ENCODE measurements at regions not wholly inside any gene's neighbourhood (a gene's known extent, or its start where the extent isn't known, plus 50 kb on each side); places are given as distances from the start of the nearest gene placed in this dataset.

DNA sequence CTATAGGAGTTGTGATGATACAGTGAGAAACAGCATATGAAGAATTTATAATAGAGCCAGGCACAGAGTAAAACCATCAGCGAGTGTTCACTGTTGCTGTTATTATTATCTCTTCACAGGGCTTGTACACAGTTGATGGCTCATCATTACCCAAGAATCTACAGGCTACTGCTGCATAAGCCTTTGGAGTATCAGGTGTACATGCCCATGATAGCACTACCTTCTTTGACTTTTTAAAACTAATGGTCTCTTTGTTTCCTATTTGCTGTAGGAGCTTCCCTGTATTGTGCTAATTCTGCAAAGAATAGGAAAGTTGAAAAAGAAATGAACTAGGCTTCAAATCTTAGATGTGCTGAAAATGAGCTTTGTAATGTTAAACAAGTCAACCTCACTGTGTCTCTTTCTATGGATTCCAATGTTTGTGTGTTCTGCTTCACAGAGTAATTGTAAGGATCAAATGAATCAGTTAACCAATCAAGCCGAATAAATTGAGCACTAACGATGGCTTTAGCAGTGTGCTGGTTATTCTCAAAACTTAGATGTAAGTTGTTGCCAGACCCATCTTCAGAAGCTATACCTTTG is 138.8 kb downstream of the TUSC7 start:
- DNase-seq (ENCODE audit: low read depth in 2 of 3, low spot score in 2 of 3) = no peak

DNA sequence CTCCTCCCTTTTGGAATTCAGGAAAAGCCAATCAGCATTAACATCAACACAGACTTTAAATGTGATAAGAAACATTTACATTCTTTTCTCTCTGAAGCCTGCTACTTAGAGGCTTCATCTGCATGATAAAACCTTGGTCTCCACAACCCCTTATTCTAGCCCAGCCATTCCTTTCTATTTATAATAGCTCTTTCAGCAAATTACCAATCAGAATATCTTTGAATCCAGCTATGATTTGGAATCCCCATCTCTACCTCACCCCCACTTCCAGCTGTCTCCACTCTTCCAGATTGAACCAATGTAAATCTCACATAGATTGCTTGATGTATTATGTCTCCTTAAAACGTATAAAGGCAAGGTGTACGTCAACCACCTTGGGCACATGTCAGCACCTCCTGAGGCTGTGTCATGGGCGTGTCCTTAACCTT is 139.7 kb downstream of the TUSC7 start:
- no peak for DNase-seq (ENCODE audit: low read depth in 2 of 3, low spot score in 2 of 3)

DNA sequence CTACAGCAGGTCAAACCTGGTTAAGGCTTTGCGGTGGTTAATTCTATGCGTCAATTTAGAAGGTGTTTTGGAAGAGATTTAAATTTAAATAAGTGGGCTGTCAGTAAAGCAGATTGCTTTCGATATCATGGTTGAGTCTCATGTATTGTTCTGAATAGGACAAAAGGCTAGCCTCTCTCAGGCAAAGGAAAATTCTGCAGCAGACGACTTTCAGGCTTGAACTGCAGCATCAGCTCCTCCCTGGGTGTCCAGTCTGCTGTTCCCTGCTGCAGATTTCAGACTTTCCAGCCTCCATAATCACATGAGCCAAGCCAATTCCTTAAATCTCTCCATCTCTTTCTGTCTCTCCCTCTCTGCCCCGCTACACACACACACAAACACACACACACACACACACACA is 143.2 kb downstream of the TUSC7 start:
- DNase-seq (ENCODE audit: low read depth in 2 of 3, low spot score in 2 of 3) = no peak

DNA sequence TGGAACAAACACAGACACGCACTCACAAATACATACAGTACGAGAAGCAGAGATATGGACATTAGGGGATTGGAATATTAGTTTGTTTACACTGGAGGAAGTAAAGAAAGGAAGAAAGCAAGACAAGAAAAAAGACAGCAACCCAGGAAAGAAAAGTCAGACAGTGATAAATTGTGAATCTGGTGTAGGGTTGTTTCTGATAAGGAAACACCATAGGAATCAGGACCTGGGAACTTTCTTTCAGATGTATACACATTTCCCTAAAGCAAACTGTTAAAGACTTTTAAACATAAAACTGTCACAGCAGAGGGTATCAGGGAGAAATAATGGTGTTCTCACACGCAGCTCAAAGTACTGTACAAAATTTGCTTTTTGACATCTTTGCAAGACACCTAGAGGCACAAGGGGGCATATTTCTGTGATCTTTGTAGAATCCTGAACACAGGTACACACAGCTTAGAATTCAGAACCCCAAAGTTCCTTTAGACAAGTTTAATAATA is 153.7 kb downstream of the TUSC7 start:
- no peak for DNase-seq (ENCODE audit: low read depth in 2 of 3, low spot score in 2 of 3)

DNA sequence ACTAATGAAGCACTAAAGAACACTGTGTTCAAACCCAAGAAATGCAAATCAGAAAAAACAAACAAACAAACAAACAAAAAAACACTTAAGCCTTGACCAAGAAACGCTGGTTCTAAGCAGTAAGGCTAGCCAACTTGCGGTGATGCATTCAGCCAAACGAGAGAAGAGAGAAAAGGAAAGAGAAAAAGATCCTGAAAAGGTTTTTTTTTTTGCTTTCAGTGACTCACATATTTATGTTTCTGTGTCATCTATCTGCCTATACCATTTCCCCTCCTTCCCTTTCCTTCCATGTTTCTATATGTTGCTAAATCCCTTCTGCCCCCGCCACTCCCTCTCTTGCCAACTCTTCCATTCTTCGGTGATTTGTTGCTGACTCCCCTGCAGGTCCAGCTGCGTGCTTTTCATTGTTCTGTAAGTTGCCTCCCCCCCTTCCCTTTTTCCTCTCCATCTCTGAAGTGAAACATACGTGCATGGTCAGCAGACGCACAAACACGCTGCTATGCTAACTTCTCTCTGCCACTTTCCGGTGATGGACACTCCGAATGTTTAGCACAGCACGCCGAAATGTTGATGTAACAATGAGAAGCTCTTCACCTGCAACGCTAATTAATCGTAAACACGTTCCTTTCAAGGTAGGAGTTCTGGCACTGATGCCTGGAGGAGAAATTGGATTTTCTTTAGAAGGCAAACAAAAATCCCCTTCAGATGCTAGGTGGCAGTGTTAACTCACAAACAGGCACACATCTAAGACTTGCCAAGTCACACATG is 154.4 kb downstream of the TUSC7 start:
- no peak for DNase-seq (ENCODE audit: low read depth in 2 of 3, low spot score in 2 of 3)

DNA sequence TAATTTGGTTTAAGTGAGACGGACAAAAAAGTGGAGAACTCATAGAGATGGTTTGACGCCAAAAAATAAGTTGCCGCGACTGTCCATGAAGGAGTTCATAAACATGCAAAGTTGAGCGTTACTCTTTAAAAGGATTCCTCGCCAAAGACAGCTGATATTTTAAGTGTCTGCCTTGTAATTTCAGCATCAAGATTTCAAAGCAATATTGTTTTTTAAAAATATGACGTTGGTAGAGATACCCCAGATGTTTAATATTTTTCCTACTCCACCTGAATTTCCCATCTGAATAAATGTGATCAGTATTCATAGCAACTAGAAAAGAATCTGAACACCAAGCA is 155.0 kb downstream of the TUSC7 start:
- DNase-seq (ENCODE audit: low read depth in 2 of 3, low spot score in 2 of 3) = no peak

DNA sequence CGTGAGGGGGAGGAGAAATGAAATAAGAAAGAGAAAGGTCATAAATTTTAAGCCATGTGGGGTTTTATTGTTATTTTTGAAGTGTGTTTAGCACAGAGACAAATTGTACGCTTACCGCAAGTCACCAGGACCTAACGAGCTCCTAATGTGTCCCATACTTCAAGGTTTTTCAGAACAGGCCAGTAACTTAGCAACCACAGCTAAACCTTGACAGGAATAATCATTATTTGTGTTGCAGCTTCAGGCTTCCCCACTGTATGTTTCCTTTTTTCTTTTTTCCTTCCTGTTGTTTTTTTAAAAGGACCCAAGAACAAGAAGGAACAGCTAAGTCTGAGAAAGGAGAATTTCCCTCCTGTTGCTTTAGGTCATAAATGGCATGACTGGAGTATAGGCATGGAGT is 160.8 kb downstream of the TUSC7 start:
- no peak for DNase-seq (ENCODE audit: low read depth in 2 of 3, low spot score in 2 of 3)

DNA sequence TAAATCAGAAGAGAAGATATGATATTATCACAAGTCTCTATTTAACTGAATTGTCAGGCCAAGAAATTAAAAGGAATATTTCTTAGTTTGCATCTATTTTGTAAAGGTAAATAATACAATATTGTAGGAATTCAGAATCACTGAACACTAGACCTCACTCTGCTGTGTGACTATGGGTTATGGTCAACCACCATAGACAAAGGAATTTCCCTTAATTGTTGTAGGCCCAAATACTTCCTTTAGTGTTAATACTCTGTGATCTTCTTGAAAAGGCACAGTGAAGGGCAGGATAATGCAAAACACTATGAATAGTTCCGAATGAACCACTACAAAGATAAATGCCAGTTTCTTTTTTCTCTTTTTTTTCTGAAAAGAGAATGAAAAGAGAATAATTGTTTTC is 162.3 kb downstream of the TUSC7 start:
- DNase-seq (ENCODE audit: low read depth in 2 of 3, low spot score in 2 of 3) = no peak

DNA sequence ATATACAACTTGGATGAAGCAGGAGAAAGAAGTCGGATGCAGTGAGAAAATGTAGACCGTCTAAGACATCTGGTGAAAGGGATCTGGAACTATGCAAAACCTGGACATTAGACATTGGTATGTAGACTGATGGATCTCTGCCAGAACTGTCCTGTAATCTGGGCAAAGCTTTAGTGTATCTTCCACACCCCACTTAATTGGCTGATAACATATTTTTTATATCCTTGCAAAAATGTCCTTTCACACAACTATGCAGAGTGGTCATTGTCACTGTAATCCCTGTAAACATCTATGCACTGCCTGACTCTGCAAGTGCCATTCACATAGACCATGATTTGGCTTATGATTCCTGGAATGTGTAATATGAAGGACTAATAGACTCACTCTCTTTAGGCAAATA is 163.1 kb downstream of the TUSC7 start:
- no peak for DNase-seq (ENCODE audit: low read depth in 2 of 3, low spot score in 2 of 3)

DNA sequence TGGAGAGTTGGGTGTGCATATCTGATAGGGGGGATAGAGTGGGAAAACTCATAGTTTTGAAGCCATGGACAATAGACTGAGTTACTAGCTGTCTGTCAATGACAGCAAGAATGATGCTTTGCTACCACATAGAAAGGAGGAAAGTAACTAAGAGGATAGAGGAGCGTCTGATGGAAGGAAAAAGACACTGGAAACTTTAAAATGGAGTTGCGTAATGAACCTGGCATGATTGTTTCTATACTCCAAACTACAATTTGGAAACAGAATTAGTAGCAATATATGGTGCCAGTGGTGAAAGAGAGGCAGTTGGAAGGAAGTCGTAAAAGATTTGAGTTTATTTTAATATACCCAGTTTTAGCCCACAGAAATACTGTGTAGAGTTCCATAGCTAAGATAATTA is 163.6 kb downstream of the TUSC7 start:
- DNase-seq (ENCODE audit: low read depth in 2 of 3, low spot score in 2 of 3) = no peak

DNA sequence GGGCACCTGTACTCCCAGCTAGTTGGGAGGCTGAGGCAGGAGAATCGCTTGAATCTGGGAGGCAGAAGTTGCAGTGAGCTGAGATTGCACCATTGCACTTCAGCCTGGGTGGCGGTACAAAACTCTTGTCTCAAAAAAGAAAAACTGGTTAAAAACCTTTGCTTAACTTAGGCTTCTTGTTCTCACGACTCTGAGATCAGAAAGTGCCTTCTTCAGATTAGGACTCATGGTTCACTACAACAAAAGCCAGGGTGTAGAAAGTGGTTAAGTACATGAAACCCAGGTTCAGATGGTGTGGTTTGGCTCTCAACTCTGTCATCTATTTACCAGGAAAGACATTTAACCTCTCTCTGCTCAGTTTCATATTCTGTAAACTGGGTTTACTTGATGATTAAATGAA is 168.4 kb downstream of the TUSC7 start:
- DNase-seq (ENCODE audit: low read depth in 2 of 3, low spot score in 2 of 3) = no peak

DNA sequence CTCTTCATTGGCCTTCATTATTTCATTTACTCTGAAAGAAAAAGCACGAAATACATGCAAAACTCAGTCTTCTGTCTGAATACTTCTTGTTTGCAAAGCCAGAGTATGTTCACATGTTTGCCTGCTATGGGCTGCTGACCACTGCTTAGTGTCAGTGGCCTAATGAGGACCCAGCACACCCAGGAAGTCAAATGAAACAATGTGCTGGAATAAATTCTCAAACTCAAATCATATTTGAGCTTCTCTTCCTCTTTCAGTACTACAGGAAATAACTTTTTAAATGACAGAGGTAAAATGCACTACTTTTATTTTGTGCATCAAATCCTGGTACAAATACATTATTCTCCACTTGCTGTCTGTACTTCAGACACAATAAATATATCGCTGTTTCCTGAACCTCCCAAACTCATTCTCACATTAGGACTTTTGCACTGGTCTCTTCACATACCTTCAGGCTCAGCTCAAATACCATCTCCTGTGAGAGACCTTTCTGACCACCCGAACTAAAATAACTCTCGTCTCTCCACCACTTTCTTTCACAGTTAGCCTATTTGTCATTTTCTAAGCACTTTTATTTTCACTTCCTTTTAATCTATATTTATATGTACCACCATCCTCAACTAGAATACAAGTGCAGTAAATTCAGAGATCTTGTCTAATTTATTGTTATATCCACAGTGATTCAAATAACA is 176.8 kb downstream of the TUSC7 start:
- DNase-seq (ENCODE audit: low read depth in 2 of 3, low spot score in 2 of 3) = no peak

DNA sequence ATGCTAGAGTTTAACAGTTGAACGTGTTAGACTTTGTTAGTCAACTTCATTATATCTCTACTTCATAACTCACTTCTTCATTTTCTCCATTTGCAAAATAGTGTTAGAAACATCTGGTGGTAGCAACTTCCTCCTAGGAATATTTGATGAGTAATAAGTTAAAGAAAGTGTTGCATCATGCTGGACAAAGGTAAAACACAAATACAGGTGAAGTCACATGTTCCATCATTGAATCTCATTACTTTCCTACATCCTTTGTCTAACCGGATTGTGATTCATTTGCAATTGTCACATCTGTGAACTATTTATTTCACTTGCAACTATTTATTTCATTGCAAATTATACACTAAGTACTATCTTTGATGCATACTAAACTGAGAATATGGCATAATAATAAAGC is 186.5 kb downstream of the TUSC7 start:
- no peak for DNase-seq (ENCODE audit: low read depth in 2 of 3, low spot score in 2 of 3)

DNA sequence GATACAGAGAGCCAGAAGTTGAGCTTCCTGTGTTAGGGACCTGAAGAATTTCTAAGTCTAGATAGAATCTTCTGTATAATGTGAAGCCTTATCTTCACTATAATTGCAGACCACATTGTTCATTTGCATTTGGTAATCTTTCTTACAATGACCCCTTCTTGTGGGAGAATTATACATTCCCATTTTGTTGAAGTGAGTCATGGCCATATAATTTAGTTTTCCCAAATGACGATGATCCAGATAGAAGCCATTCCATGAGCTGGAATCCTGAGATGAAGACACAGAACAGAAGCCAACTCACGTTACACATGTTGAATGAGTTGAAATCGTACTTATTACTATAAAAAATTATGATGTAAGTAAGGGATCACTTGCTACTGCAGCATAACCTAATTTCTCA is 187.8 kb downstream of the TUSC7 start:
- DNase-seq (ENCODE audit: low read depth in 2 of 3, low spot score in 2 of 3) = no peak

DNA sequence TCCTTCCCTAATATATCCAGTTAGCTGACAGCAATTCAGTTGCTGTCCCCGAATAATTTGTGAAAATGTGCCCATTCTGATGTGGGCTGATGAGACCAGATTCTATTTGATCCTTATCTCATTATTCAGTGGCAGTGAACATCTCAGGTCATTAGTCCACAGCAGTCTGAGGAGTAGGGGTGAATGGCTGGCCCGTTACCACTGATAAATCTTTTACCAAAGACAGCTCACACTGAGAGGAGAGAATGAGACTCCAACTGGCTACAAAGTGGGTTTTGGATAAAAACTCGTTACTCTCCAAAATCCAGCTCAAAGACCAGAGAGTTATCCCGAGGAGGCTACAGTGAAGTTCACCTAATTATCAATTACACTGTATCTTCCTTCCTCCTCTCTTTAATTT is 189.7 kb downstream of the TUSC7 start:
- no peak for DNase-seq (ENCODE audit: low read depth in 2 of 3, low spot score in 2 of 3)

DNA sequence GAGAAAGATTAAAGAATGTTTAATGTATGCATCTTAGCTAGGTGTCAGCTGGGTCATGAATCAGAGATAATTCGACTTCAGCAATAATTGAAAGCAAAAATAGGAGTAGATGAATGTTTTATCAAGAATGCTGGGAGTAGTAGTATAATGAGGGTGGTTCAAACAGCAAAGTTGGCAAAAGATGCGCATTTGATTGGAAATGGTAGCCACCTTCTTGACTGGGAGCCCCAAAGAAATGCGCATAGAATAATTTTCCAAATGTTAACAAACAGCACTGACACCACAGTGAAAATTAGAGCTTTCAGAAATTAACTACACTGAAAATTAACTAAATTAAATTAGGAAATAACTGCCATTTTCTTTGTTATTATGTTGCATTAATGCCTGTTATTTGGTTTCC is 195.8 kb downstream of the TUSC7 start:
- DNase-seq (ENCODE audit: low read depth in 2 of 3, low spot score in 2 of 3) = no peak

DNA sequence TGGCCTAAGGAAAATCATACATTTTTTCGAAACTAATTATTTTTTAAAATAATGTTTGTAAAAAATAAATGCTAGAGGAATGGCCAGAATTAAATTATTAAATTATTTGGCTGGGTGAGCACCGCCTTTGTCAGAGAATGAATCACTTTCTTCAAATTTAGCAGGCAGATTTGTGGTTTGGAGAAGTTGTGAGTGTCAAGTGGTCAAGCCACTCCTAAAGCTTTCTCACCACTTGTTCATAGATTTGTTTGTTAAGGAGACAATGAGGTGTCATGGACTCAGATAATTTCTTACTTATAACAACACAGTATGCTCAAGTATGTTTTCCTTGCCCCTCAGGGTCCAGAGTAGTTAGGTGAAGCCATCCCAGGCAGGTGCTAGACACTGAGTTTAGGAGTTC is 196.2 kb downstream of the TUSC7 start:
- DNase-seq (ENCODE audit: low read depth in 2 of 3, low spot score in 2 of 3) = no peak

DNA sequence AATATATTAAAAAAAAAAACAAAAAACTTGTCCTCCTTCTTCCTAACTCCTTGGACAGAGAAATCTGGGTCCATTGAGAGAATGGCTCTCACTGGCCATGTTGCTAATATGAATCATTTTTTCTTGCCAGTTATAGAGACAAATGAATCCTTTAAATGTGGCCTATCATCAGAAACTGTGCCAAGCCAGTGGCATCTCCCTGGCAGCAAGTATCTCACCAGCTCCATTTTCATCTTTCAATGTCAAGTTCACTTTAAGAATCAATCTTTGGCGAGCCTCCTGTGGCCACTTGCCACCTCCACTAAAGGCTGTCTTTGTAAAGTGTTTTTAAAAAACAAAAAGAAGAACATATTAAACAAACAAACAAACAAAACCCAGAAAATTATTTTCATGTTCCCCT is 202.5 kb downstream of the TUSC7 start:
- no peak for DNase-seq (ENCODE audit: low read depth in 2 of 3, low spot score in 2 of 3)

DNA sequence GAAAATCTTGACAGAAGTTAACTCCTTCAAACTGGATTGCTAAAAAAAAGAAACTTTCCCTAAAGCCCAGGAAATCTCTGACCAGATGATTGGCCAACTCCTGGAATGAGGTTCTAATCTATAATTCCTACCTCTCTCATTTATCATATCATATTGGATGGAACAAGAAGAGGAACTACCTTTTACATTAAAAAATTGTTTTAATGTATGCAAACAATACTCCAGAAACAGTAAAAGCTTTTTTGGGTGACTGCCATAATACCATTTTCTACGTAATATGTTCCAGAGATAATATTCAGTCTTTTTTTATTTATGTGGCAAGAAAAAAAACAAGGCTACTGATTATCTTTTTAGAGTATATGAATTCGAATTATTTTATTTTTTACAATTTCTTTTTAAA is 204.4 kb downstream of the TUSC7 start:
- no peak for DNase-seq (ENCODE audit: low read depth in 2 of 3, low spot score in 2 of 3)

DNA sequence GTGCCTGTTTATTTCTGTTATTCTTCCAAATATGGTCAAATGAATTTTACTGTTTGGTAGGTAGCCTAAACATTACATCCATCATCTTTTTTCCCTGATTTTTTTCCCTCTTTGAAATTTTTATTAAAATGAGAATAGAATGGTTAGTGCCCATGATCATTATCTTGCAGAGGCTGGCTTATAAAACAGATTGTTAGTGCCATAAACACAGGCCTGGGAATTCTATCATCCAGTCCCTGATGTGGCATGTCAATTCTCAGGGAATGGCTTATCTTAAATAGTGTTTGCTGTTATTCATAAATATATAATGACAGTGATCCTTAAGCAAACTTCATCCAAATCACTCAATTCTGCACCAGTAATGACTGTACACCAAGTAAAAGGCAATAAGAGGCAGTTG is 207.3 kb downstream of the TUSC7 start:
- no peak for DNase-seq (ENCODE audit: low read depth in 2 of 3, low spot score in 2 of 3)

DNA sequence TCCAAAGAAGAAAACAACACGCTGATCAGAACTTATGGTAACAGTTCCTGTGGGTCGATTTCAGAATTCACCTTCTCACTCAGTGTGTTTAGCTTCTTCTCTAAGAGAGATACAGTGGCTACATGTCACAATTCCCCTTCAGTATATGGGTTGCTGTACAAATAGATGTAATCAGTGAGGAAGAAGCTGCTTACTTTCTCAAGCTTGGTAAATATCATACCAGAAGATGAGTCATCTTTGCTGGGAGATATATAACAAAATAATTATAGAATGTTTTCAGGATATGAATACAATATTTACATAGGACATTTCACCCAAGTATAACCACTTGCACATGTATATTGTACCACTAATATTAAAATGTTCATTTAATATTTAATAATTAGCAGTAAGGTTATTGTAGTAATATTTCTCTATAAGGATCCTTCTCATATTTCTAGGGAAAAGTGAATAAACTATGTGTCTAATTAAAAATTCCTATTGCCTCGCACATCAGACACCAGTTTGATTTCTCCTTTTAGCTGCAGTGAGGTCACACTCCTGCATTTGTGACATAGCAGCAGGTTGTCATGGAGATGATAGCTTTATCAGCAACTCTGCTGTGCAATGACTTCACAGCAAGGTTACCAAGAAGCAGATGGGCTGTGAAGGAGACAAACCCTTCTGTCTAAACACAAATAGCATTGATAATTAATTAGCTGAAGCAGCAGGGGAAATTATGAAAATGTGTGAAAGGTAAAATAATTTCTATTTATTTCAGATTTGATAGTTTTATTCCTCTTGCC is 211.4 kb downstream of the TUSC7 start:
- no peak for DNase-seq (ENCODE audit: low read depth in 2 of 3, low spot score in 2 of 3)

DNA sequence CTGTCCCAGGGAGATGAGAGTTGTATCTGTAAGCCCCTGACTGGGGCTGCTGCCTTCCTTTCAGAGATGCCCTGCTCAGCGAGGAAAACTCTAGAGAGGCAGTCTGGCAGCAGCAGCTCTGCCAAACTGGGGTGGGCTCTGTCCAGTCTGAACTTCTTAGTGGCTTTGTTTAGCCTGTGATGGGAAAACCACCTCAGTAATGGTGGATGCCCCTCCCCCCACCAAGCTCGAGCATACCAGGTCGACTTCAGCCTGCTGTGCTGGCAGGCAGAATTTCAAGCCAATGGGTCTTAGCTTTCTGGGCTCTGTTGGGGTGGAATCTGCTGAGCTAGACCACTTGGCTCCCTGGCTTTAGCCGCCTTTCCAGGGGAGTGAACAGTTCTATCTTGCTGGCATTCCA is 218.3 kb downstream of the TUSC7 start:
- DNase-seq (ENCODE audit: low read depth in 2 of 3, low spot score in 2 of 3) = no peak
